Spleen (tissue), 11 donors: ENCODE measurements at regions not wholly inside any gene's neighbourhood (a gene's known extent, or its start where the extent isn't known, plus 50 kb on each side); places are given as distances from the start of the nearest gene placed in this dataset.
"Not testable (repeated sequence)": the region's sequence is repeated elsewhere in the genome, so short reads cannot be mapped to it uniquely, and the experiment has no call there.

ENCODE experiments used
- DNase-seq: peaks from one replicate; pipeline ENCODE4 v3.0.0-alpha.2; 2020
- H3K27ac ChIP-seq, 8 donors: fragments of 200-600 bp; sonication (generic) in 7 of 8; 1 replicate in 4 of 8; 2 replicates in 4 of 8; pipeline versions ENCODE4 v1.5.0 to v1.8.0; 2016 to 2021; ENCODE audit warnings: inconsistent platforms in 4 of 8, mild to moderate bottlenecking in 4 of 8, moderate library complexity in 1 of 8
- H3K27me3 ChIP-seq, 7 donors: fragments of 200-600 bp; sonication (generic) in 6 of 7; replicated peaks in 1 of 7; 1 replicate in 4 of 7; 2 replicates in 3 of 7; pipeline versions ENCODE4 v1.5.0 to v1.8.0; 2016 to 2021; ENCODE audit warnings: inconsistent platforms in 3 of 7, mild to moderate bottlenecking in 1 of 7
- H3K36me3 ChIP-seq, 6 donors: fragments of 200-600 bp; sonication (generic) in 5 of 6; 1 replicate in 4 of 6; 2 replicates in 2 of 6; pipeline versions ENCODE4 v1.5.0 to v1.8.0; 2016 to 2021; ENCODE audit warnings: inconsistent platforms in 2 of 6
- H3K4me1 ChIP-seq, 6 donors: fragments of 200-600 bp; sonication (generic) in 5 of 6; 1 replicate in 3 of 6; 2 replicates in 3 of 6; pipeline versions ENCODE4 v1.5.0 to v1.8.0; 2016 to 2021; ENCODE audit warnings: inconsistent platforms in 3 of 6
- H3K4me3 ChIP-seq, 8 donors: fragments of 200-600 bp; sonication (generic) in 7 of 8; 1 replicate in 4 of 8; 2 replicates in 4 of 8; pipeline versions ENCODE4 v1.5.0 to v1.8.0; 2016 to 2021; ENCODE audit warnings: inconsistent platforms in 4 of 8, mild to moderate bottlenecking in 4 of 8, moderate library complexity in 2 of 8
- H3K9me3 ChIP-seq, 8 donors: fragments of 200-600 bp; sonication (generic) in 7 of 8; 1 replicate in 4 of 8; 2 replicates in 4 of 8; pipeline versions ENCODE4 v1.5.0 to v1.8.0; 2016 to 2021; ENCODE audit warnings: inconsistent platforms in 4 of 8
- POLR2A ChIP-seq, 3 donors: fragments of 450-650 bp; IDR thresholded peaks; one replicate each; pipeline ENCODE4 v1.5.1; 2017; ENCODE audit warnings: antibody characterized with exemption in 3 of 3, mild to moderate bottlenecking in 1 of 3
- POLR2AphosphoS5 ChIP-seq, 3 donors: sonication (generic); formaldehyde crosslinking; IDR thresholded peaks; one replicate each; pipeline ENCODE4 v1.5.1; 2017; ENCODE audit warnings: antibody characterized with exemption in 3 of 3
- WGBS, 5 donors: extraction: QIAGEN DNeasy Blood & Tissue Kit in 3 of 5; methylation state at CpG; one replicate each; pipeline versions ENCODE4 v1.1.5 to v1.1.7; 2013 to 2018; 5-methylcytosine and 5-hydroxymethylcytosine counted together
- intact Hi-C: fragments of 100-400 bp; cut with DNase I; formaldehyde crosslinking; loops from one replicate; pipeline ENCODE4 v1.15.0; 2023; ENCODE audit warnings: low total_unique reads
- TF ChIP-seq, protein P1 (sequence below), 11 experiments: fragments of 200-600 bp in 7 of 11; fragments of 450-650 bp in 4 of 11; sonication (generic) in 4 of 11; IDR thresholded peaks in 8 of 11; conservative IDR thresholded peaks in 3 of 11; 1 replicate in 7 of 11; 2 replicates in 4 of 11; pipeline versions ENCODE4 v1.4.0 to v1.8.0; 2016 to 2021; ENCODE audit warnings: antibody characterized with exemption in 11 of 11, inconsistent platforms in 4 of 11, mild to moderate bottlenecking in 1 of 11
- donor health status: healthy with polysubstance abuse.
- donor health status: DM: no; HTN: no; CAD: no; lungs with moderate emphysema.
- donor health status: DM: no; HTN: no; CAD: no.
- donor health status: Bipolar disorder and iron deficiency.
- donor health status: healthy.
- donor health status: DM: no; HTN: no; CAD: no.
- donor health status: DM: yes; HTN: yes; CAD: no.

DNA sequence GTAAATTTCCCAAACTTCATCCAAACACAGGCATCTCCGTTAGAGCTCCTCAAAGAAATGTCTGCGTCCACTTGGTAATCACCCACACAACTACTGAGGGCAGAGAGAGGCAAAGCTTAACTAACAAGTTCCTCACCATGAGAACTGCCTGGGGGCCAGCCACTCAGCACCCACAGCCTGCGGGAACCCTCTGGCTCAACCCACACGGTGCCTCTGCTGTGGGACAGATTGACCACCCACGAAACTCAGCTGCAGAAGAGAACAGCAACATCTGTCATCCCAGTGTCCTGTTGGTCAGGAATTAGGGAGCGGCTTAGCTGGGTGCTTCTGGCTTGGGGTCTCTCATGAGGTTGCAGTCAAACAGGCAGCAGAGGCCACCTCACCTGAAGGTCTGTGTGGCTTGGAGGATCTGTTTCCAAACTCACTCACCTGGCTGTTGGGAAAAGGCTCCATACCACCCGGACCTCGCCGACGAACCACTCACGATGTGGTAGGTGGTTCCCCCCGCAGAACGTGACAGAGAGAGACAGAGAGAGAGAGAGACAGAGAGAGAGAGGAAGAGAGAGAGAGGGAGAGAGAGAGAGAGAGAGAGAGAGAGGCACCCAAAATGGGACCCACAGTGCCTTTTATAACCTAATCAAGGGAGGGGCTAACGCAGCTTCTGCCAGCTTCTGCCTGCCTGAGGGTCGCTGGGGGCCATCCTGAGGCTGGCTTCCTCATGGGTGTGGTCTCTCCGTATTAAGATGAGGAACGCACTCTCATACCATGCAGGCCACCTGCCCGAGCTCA, 103.5 kb downstream of the OLFM1 start:
- peaks cover 0 to 71% (median 0%) of the 10 kb centered on the region in 7 donors for H3K27me3 ChIP-seq
- 77 to 82% (median 80%) methylated on average over 18 of the region's 18 CpGs for WGBS, 5 donors
- no peaks in the 10 kb centered on the region for H3K9me3 ChIP-seq
- H3K27ac ChIP-seq: no peak overlapping the region
- TF ChIP-seq, protein P1, sequence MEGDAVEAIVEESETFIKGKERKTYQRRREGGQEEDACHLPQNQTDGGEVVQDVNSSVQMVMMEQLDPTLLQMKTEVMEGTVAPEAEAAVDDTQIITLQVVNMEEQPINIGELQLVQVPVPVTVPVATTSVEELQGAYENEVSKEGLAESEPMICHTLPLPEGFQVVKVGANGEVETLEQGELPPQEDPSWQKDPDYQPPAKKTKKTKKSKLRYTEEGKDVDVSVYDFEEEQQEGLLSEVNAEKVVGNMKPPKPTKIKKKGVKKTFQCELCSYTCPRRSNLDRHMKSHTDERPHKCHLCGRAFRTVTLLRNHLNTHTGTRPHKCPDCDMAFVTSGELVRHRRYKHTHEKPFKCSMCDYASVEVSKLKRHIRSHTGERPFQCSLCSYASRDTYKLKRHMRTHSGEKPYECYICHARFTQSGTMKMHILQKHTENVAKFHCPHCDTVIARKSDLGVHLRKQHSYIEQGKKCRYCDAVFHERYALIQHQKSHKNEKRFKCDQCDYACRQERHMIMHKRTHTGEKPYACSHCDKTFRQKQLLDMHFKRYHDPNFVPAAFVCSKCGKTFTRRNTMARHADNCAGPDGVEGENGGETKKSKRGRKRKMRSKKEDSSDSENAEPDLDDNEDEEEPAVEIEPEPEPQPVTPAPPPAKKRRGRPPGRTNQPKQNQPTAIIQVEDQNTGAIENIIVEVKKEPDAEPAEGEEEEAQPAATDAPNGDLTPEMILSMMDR (IDR thresholded peaks at IDR 0.05 in 8 of 11, conservative IDR thresholded peaks at IDR 0.05 in 3 of 11): no peak
- TF ChIP-seq POLR2AphosphoS5 (IDR thresholded peaks at IDR 0.05): no peak
- no peak for TF ChIP-seq POLR2A (IDR thresholded peaks at IDR 0.05)
- DNase-seq: no peak
- H3K36me3 ChIP-seq: no peaks in the 10 kb centered on the region
- peaks cover 0 to 14% (median 0%) of the 10 kb centered on the region in 6 donors for H3K4me1 ChIP-seq
- H3K4me3 ChIP-seq: no peak overlapping the region
- intact Hi-C loops: no loop called here

- no peak overlapping the region for H3K27ac ChIP-seq
- WGBS, 5 donors: 64 to 74% (median 68%) methylated on average over 12 to 18 of the region's 18 CpGs
- no peak for DNase-seq
Measured at GRCh38 chr9:135192686-135193085, 105.2 kb downstream of the OLFM1 start.

GRCh38 chr9:135195975-135196374, 108.5 kb downstream of the OLFM1 start:
- peaks cover 0 to 75% (median 26%) of the 10 kb centered on the region in 7 donors for H3K27me3 ChIP-seq
- intact Hi-C loops, H3K9me3 ChIP-seq, DNase-seq, H3K4me1 ChIP-seq, H3K36me3 ChIP-seq, H3K4me3 ChIP-seq, H3K27ac ChIP-seq: not testable (repeated sequence)
- WGBS, 5 donors: 81 to 93% (median 88%) methylated on average over 6 to 7 of the region's 7 CpGs

More at GRCh38 chr9:135192686-135193085, 105.2 kb downstream of the OLFM1 start:
- Histone ChIP-seq H3K36me3 (no peaks in the 10 kb centered on the region), H3K4me1 (peaks cover 0 to 6% (median 0%) of the 10 kb centered on the region in 6 donors), H3K9me3 (no peaks in the 10 kb centered on the region), H3K4me3 (no peak overlapping the region), H3K27me3 (peaks cover 0 to 60% (median 2%) of the 10 kb centered on the region in 7 donors)
- intact Hi-C loops: no loop called here
- TF ChIP-seq POLR2A (IDR thresholded peaks at IDR 0.05): no peak

DNA sequence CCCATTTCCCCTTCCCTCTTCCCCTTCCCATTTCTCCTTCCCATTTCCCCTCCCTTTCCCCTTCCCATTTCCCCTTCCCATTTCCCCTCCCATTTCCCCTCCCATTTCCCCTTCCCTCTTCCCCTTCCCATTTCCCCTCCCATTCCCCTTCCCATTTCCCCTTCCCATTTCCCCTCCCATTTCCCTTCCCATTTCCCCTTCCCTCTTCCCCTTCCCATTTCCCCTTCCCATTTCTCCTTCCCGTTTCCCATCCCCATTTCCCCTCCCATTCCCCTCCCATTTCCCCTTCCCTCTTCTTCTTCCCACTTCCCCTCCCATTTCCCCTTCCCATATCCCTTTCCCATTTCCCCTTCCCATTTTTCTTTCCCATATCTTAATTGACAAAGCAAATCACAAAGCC, 109.0 kb downstream of the OLFM1 start:
- Histone ChIP-seq H3K4me1 (no peaks in the 10 kb centered on the region), H3K9me3 (peaks cover 0 to 7% (median 0%) of the 10 kb centered on the region in 8 donors), H3K27ac (no peak overlapping the region), H3K4me3 (no peak overlapping the region), H3K27me3 (peaks cover 0 to 71% (median 26%) of the 10 kb centered on the region in 7 donors), H3K36me3 (no peaks in the 10 kb centered on the region)
- DNase-seq: no peak
- WGBS, 5 donors: 39 to 76% (median 55%) methylated on average over 1 of the region's 1 CpG
- intact Hi-C loops: no loop called here
- TF ChIP-seq, protein P1 (IDR thresholded peaks at IDR 0.05 in 8 of 11, conservative IDR thresholded peaks at IDR 0.05 in 3 of 11): no peak
- TF ChIP-seq POLR2AphosphoS5 (IDR thresholded peaks at IDR 0.05): no peak
- no peak for TF ChIP-seq POLR2A (IDR thresholded peaks at IDR 0.05)

- no peak for TF ChIP-seq POLR2A (IDR thresholded peaks at IDR 0.05)
- TF ChIP-seq, protein P1 (IDR thresholded peaks at IDR 0.05 in 8 of 11, conservative IDR thresholded peaks at IDR 0.05 in 3 of 11): no peak
- TF ChIP-seq POLR2AphosphoS5 (IDR thresholded peaks at IDR 0.05): no peak
Measured at GRCh38 chr9:135198144-135198543, 110.7 kb downstream of the OLFM1 start.

More at GRCh38 chr9:135198144-135198543, 110.7 kb downstream of the OLFM1 start:
- no peak overlapping the region for H3K4me3 ChIP-seq
- H3K9me3 ChIP-seq: peaks cover 0 to 7% (median 0%) of the 10 kb centered on the region in 8 donors
- intact Hi-C loops: no loop called here
- WGBS, 5 donors: 41 to 60% (median 49%) methylated on average over 15 of the region's 15 CpGs
- H3K27ac ChIP-seq: no peak overlapping the region
- no peak for DNase-seq
- H3K27me3 ChIP-seq: peaks cover 0 to 54% (median 23%) of the 10 kb centered on the region in 7 donors
- H3K4me1 ChIP-seq: no peaks in the 10 kb centered on the region
- H3K36me3 ChIP-seq: no peaks in the 10 kb centered on the region
